ENCODE measurements at regions not wholly inside any gene's neighbourhood (a gene's known extent, or its start where the extent isn't known, plus 50 kb on each side); places are given as distances from the start of the nearest gene placed in this dataset.
"Not testable (repeated sequence)": the region's sequence is repeated elsewhere in the genome, so short reads cannot be mapped to it uniquely, and the experiment has no call there.

GRCh38 chr6:144782634-144783033 is 497.5 kb downstream of the UTRN start:
- H3K36me3 ChIP-seq (replicated peaks), result no peaks in the 10 kb centered on the region
- TF ChIP-seq, protein P1, sequence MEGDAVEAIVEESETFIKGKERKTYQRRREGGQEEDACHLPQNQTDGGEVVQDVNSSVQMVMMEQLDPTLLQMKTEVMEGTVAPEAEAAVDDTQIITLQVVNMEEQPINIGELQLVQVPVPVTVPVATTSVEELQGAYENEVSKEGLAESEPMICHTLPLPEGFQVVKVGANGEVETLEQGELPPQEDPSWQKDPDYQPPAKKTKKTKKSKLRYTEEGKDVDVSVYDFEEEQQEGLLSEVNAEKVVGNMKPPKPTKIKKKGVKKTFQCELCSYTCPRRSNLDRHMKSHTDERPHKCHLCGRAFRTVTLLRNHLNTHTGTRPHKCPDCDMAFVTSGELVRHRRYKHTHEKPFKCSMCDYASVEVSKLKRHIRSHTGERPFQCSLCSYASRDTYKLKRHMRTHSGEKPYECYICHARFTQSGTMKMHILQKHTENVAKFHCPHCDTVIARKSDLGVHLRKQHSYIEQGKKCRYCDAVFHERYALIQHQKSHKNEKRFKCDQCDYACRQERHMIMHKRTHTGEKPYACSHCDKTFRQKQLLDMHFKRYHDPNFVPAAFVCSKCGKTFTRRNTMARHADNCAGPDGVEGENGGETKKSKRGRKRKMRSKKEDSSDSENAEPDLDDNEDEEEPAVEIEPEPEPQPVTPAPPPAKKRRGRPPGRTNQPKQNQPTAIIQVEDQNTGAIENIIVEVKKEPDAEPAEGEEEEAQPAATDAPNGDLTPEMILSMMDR (IDR thresholded peaks at IDR 0.05; ENCODE audit: low read depth, low read length, missing control alignments), result no peak
- H3K4me3 ChIP-seq (ENCODE audit: low read depth, low read length), result no peak overlapping the region
- H3K27ac ChIP-seq, result no peak overlapping the region
- H3K27me3 ChIP-seq (replicated peaks), result no peaks in the 10 kb centered on the region
- DNase-seq, result no peak
- in situ Hi-C loops (cut with HindIII; ENCODE audit: low pct_ligation_motif_present, low sequenced_read_pairs), result no loop called here

DNA sequence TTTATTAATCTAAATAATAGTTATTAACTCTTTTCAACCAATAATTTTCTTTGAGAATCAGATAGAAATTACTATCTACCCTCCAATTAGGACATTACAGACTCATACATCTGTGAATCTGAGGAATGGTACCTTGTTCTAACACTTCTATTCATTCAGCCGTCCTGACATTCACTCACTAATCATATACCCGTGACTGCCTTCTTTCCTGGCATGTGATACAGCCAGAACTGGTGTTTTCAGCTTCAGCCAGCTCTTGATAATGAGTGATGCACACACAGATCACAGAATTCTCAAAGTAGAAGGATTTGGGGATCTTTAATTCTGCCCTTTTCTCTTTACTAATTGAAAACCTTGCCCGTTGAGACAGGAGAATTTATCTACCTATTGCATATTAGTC is 499.9 kb downstream of the UTRN start:
- Histone ChIP-seq H3K36me3 (replicated peaks) (no peaks in the 10 kb centered on the region), H3K4me3 (ENCODE audit: low read depth, low read length) (no peak overlapping the region), H3K27ac (no peak overlapping the region), H3K27me3 (replicated peaks) (no peaks in the 10 kb centered on the region)
- TF ChIP-seq, protein P1 (IDR thresholded peaks at IDR 0.05; ENCODE audit: low read depth, low read length, missing control alignments), result no peak
- in situ Hi-C loops (cut with HindIII; ENCODE audit: low pct_ligation_motif_present, low sequenced_read_pairs), result no loop called here
- DNase-seq, result no peak

DNA sequence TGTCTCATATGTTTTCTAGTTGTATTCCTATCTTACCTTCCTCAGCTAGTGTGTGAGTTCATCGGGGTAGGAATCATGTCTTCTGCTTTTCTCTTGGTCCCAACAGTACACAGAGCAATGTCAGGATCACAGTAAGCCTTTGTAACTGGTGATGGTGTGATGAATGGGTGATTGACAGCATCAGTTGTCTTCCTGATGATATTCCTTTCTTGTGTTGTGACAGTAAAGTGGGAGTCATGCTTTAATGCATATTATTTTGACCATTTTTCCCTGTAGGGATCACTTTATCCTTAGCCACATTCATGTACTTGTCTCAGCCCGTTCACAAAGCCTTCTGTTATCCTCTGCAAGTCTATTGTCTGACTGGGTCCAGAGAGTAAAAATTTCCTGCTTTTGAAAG is 501.7 kb downstream of the UTRN start:
- H3K36me3 ChIP-seq (replicated peaks), result no peaks in the 10 kb centered on the region
- DNase-seq, result no peak
- TF ChIP-seq, protein P1 (IDR thresholded peaks at IDR 0.05; ENCODE audit: low read depth, low read length, missing control alignments), result no peak

GRCh38 chr6:144793744-144794143 is 508.6 kb downstream of the UTRN start:
- TF ChIP-seq, protein P1 (IDR thresholded peaks at IDR 0.05; ENCODE audit: low read depth, low read length, missing control alignments), result no peak
- in situ Hi-C loops (cut with HindIII; ENCODE audit: low pct_ligation_motif_present, low sequenced_read_pairs), result no loop called here
- Histone ChIP-seq H3K27ac (no peak overlapping the region), H3K4me3 (ENCODE audit: low read depth, low read length) (no peak overlapping the region), H3K36me3 (replicated peaks) (peaks cover 6% of the 10 kb centered on the region), H3K27me3 (replicated peaks) (no peaks in the 10 kb centered on the region)
- no peak for DNase-seq

More for the DNA sequence above, 501.7 kb downstream of the UTRN start:
- H3K27ac ChIP-seq, result no peak overlapping the region
- H3K4me3 ChIP-seq (ENCODE audit: low read depth, low read length), result no peak overlapping the region
- in situ Hi-C loops (cut with HindIII; ENCODE audit: low pct_ligation_motif_present, low sequenced_read_pairs), result no loop called here
- H3K27me3 ChIP-seq (replicated peaks), result no peaks in the 10 kb centered on the region

DNA sequence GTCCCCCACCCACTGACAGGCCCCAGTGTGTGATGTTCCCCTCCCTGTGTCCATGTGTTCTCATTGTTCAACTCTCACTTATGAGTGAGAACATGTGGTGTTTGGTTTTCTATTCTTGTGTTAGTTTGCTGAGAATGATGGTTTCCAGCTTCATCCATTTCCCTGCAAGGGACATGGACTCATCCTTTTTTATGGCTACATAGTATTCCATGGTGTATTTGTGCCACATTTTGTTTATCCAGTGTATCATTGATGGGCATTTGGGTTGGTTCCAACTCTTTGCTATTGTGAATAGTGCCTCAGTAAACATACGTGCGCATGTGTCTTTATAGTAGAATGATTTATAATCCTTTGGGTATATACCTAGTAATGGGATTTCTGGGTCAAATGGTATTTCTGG is 509.9 kb downstream of the UTRN start:
- H3K4me3 ChIP-seq (ENCODE audit: low read depth, low read length); in situ Hi-C loops (cut with HindIII; ENCODE audit: low pct_ligation_motif_present, low sequenced_read_pairs); H3K36me3 ChIP-seq (replicated peaks); H3K27ac ChIP-seq; H3K27me3 ChIP-seq (replicated peaks); DNase-seq: not testable (repeated sequence)

DNA sequence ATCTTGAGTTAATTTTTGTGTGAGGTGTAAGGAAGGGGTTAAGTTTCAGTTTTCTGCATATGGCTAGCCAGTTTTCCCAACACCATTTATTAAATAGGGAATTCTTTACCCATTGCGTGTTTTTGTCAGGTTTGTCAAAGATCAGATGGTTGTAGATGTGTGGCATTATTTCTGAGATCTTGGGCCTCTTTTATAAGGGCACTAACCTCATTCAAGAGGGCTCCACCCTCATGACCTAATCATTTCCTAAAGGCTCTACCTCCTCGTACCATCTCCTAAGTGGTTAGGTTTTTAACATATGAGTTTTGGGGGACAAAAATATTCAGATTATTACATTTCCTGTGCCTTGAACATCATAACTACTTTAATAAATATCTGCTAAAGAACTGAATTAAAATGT is 510.9 kb downstream of the UTRN start:
- Histone ChIP-seq H3K36me3 (replicated peaks) (peaks cover 6% of the 10 kb centered on the region), H3K27ac (no peak overlapping the region), H3K4me3 (ENCODE audit: low read depth, low read length) (no peak overlapping the region), H3K27me3 (replicated peaks) (no peaks in the 10 kb centered on the region)
- TF ChIP-seq, protein P1 (IDR thresholded peaks at IDR 0.05; ENCODE audit: low read depth, low read length, missing control alignments), result no peak
- in situ Hi-C loops (cut with HindIII; ENCODE audit: low pct_ligation_motif_present, low sequenced_read_pairs), result no loop called here
- no peak for DNase-seq

Measured in brain microvascular endothelial cell (primary cell).